ENCODE measurements at regions not wholly inside any gene's neighbourhood (a gene's known extent, or its start where the extent isn't known, plus 50 kb on each side); places are given as distances from the start of the nearest gene placed in this dataset.
"Not testable (repeated sequence)": the region's sequence is repeated elsewhere in the genome, so short reads cannot be mapped to it uniquely, and the experiment has no call there.

GRCh38 chr2:47704287-47704686, 78.7 kb upstream of the MSH6 start:
- no peaks in the 10 kb centered on the region for H3K27me3 ChIP-seq
- H3K4me3 ChIP-seq = no peak overlapping the region
- H3K9me3 ChIP-seq = no peaks in the 10 kb centered on the region
- no peaks in the 10 kb centered on the region for H3K4me1 ChIP-seq
- no peak overlapping the region for H3K27ac ChIP-seq
- DNase-seq = no peak
- H3K36me3 ChIP-seq = no peaks in the 10 kb centered on the region
- TF ChIP-seq POLR2A (IDR thresholded peaks at IDR 0.05) = no peak
- TF ChIP-seq CTCF (IDR thresholded peaks at IDR 0.05) = no peak

DNA sequence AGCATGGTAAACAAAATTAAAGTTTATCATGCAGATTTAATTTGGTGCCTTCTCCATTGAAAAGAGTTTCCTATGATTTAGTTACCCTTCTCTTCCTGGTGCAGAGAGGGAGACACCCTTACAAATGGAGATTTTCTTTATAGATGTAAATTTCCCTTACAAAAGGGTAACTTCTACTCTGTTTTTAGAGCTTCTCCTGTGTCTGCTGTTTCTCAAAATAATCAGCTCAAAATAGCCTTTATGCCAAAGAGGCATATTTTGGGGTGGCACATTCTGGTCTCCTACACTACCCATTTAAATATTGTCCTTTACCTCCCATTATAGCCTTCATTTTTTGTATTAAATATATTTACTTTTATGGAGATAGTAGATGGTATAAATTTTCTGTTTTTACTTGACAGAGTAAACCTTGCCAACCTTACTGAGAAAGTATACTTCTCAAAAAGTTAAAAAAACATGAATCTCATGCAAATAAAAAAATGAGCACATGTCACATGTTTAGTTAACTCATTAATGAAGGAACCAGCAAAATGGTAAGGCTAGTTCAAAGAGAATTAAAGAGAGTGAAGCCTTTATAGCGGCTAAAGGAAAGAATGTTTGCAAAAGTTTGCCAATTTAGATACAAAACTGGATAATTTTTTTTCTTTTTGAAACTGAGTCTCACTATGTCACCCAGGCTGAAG, 83.3 kb upstream of the MSH6 start:
- Histone ChIP-seq H3K4me1 (peaks cover 0 to 4% (median 0%) of the 10 kb centered on the region in 4 donors), H3K9me3 (no peaks in the 10 kb centered on the region), H3K27me3 (no peaks in the 10 kb centered on the region), H3K36me3 (no peaks in the 10 kb centered on the region), H3K27ac (no peak overlapping the region), H3K4me3 (no peak overlapping the region)
- no peak for DNase-seq
- no peak for TF ChIP-seq POLR2A (IDR thresholded peaks at IDR 0.05)
- no peak for TF ChIP-seq CTCF (IDR thresholded peaks at IDR 0.05)

- DNase-seq = peak in 1 of 3 donors; percentile 13
These were observed 84.4 kb upstream of the MSH6 start for GRCh38 chr2:47698436-47698972.

GRCh38 chr2:47697681-47698435, 85.1 kb upstream of the MSH6 start:
- H3K27ac ChIP-seq, H3K27me3 ChIP-seq, H3K4me3 ChIP-seq, H3K4me1 ChIP-seq, H3K9me3 ChIP-seq, H3K36me3 ChIP-seq: not testable (repeated sequence)
- peak in 1 of 3 donors; percentile 26 for DNase-seq

More at GRCh38 chr2:47698436-47698972, 84.4 kb upstream of the MSH6 start:
- not testable (repeated sequence) for H3K36me3 ChIP-seq, H3K4me1 ChIP-seq, H3K4me3 ChIP-seq, H3K27me3 ChIP-seq, H3K27ac ChIP-seq, H3K9me3 ChIP-seq

DNA sequence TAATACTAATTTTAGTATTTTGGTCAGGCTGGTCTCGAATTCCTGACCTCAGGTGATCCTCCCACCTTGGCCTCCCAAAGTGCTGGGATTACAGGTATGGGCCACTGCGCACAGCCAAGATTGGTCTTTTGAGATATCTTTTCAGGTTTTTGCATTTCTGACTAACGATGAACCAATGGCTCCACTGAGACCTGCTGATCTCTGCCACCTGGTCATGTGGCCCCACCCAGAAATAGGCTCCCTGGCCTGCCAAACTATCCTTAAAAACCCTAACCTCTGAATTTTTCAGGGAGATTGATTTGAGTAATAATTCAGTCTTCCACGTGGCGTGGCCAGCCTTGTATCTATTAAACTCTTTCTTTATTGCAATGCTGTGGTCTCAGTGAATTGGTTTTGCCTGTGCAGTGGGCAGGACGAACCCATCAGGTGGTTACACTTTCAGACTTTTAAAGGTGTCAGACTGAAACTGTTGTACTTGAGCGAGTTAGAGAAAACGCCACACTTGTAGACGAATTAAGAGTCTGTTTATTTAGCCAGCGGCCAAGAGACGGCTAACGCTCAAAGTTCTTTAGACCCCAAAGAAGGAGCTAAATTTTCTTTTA, 85.8 kb upstream of the MSH6 start:
- Histone ChIP-seq H3K4me1 (peaks cover 0 to 4% (median 0%) of the 10 kb centered on the region in 4 donors), H3K27ac (no peak overlapping the region), H3K36me3 (no peaks in the 10 kb centered on the region), H3K9me3 (no peaks in the 10 kb centered on the region), H3K27me3 (no peaks in the 10 kb centered on the region), H3K4me3 (no peak overlapping the region)
- DNase-seq = peak in 1 of 3 donors; percentile 44
- TF ChIP-seq CTCF (IDR thresholded peaks at IDR 0.05) (no peak), POLR2A (IDR thresholded peaks at IDR 0.05) (no peak)

- no peaks in the 10 kb centered on the region for H3K9me3 ChIP-seq
- peaks cover 0 to 4% (median 0%) of the 10 kb centered on the region in 4 donors for H3K4me1 ChIP-seq
- no peak for DNase-seq
- H3K36me3 ChIP-seq = no peaks in the 10 kb centered on the region
- no peak overlapping the region for H3K4me3 ChIP-seq
- TF ChIP-seq CTCF (IDR thresholded peaks at IDR 0.05) (no peak), POLR2A (IDR thresholded peaks at IDR 0.05) (no peak)
- no peaks in the 10 kb centered on the region for H3K27me3 ChIP-seq
- H3K27ac ChIP-seq = no peak overlapping the region
These were observed 86.5 kb upstream of the MSH6 start for GRCh38 chr2:47696478-47696831.
